ENCODE measurements at regions not wholly inside any gene's neighbourhood (a gene's known extent, or its start where the extent isn't known, plus 50 kb on each side); places are given as distances from the start of the nearest gene placed in this dataset.
"Not testable (repeated sequence)": the region's sequence is repeated elsewhere in the genome, so short reads cannot be mapped to it uniquely, and the experiment has no call there.

DNA sequence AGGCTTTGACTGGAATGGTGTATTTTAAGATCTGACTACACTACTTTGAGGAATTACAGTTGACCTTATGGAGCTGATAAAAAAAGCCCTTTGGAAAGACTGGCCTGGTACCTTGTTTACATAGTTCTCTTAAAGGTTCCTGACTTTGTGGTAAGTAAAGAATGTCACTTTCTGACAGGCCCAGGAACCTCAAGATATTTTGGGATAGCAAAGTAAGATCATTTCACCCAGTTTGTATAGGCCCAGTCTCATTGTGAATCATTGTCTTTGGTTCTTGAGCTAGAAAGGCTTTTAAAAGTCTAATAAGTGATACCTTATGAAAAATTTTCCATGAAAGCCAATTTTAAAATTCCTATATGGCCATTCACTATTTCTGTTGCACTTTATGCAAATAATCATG lies 316.3 kb upstream of the LRRTM4 start:
- no peaks in the 10 kb centered on the region for H3K4me1 ChIP-seq (ENCODE audit: insufficient read depth, low read length)
- H3K9me3 ChIP-seq (ENCODE audit: insufficient read depth, low read depth, low read length) = peaks cover 45% of the 10 kb centered on the region
- H3K36me3 ChIP-seq (ENCODE audit: insufficient read depth, low read length) = peaks cover 4% of the 10 kb centered on the region; the same call in 1 of the 2 replicates
- no peak overlapping the region for H3K4me3 ChIP-seq (ENCODE audit: low read length)
- H3K27ac ChIP-seq (ENCODE audit: low read depth, low read length) = no peak overlapping the region
- no peak overlapping the region for H3K9ac ChIP-seq (ENCODE audit: low read depth, low read length)
- H3K27me3 ChIP-seq (ENCODE audit: insufficient read depth, low read length) = no peaks in the 10 kb centered on the region

DNA sequence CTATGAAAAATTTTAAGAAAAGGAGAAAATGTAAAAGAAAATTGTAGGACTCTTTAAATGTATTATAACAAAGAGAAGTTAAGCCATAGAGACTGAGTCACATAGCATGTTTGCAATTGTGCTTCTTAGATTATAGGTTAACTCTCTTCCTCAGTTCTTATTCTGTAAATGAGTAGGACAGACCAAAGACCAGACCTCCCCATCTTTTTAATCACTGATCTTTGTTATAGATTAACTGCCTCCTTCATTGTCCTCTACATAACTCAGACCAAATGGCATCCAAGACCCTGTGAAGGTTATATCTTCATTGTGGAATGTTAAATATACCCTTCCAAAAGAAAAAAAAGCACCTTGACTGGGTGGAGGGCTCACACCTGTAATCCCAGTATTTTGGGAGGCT lies 316.9 kb upstream of the LRRTM4 start:
- no peak overlapping the region for H3K27ac ChIP-seq (ENCODE audit: low read depth, low read length)
- no peaks in the 10 kb centered on the region for H3K4me1 ChIP-seq (ENCODE audit: insufficient read depth, low read length)
- H3K9ac ChIP-seq (ENCODE audit: low read depth, low read length) = no peak overlapping the region
- no peaks in the 10 kb centered on the region for H3K27me3 ChIP-seq (ENCODE audit: insufficient read depth, low read length)
- H3K9me3 ChIP-seq (ENCODE audit: insufficient read depth, low read depth, low read length) = peaks cover 39% of the 10 kb centered on the region
- no peak overlapping the region for H3K4me3 ChIP-seq (ENCODE audit: low read length)
- H3K36me3 ChIP-seq (ENCODE audit: insufficient read depth, low read length) = peaks cover 4% of the 10 kb centered on the region; the same call in 1 of the 2 replicates

DNA sequence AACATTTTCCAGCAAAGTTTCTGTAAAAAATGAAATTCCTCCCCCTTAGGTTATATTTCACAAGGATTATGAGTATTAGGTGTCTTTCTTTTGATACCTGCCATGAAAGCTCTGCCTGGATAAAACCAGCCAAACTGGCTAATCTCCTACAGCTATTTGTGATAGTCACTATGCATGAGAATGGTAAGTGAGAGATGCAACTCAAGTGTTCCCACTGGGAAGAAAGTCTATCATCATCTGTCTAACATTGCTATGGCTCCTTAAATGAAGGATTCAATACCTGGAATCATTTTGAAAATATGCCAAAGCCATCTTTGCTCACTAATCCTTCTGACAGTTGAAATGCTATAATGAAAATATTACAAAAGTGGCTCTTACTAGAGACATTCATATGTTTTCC lies 339.9 kb upstream of the LRRTM4 start:
- Histone ChIP-seq H3K4me1 (ENCODE audit: insufficient read depth, low read length) (peaks cover 14% of the 10 kb centered on the region), H3K36me3 (ENCODE audit: insufficient read depth, low read length) (no peaks in the 10 kb centered on the region), H3K27me3 (ENCODE audit: insufficient read depth, low read length) (no peaks in the 10 kb centered on the region), H3K27ac (ENCODE audit: low read depth, low read length) (no peak overlapping the region), H3K9me3 (ENCODE audit: insufficient read depth, low read depth, low read length) (peaks cover 13% of the 10 kb centered on the region), H3K9ac (ENCODE audit: low read depth, low read length) (no peak overlapping the region), H3K4me3 (ENCODE audit: low read length) (no peak overlapping the region)

DNA sequence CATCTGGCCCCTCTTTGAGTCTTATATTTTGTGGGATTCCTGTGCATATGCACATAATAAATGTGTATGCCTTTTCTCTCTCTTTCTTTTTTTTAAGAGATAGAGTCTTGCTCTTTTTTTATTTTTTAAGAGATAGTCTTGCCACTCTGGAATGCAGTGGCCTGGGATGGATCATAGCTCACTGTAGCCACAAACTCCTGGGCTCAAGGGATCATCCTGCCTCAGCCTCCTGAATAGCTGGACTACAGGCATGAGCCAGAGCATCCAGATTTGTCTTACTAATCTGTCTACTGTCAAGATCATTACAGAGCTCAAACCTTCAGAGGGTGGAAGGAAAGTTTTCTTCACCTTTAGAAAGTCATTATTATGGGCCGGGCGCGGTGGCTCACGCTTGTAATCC lies 342.2 kb upstream of the LRRTM4 start:
- Histone ChIP-seq H3K9ac (ENCODE audit: low read depth, low read length) (no peak overlapping the region), H3K4me1 (ENCODE audit: insufficient read depth, low read length) (peaks cover 14% of the 10 kb centered on the region), H3K27me3 (ENCODE audit: insufficient read depth, low read length) (no peaks in the 10 kb centered on the region), H3K27ac (ENCODE audit: low read depth, low read length) (no peak overlapping the region), H3K4me3 (ENCODE audit: low read length) (no peak overlapping the region), H3K36me3 (ENCODE audit: insufficient read depth, low read length) (no peaks in the 10 kb centered on the region), H3K9me3 (ENCODE audit: insufficient read depth, low read depth, low read length) (no peaks in the 10 kb centered on the region)
- 95% methylated on average over 4 of the region's 4 CpGs for WGBS

DNA sequence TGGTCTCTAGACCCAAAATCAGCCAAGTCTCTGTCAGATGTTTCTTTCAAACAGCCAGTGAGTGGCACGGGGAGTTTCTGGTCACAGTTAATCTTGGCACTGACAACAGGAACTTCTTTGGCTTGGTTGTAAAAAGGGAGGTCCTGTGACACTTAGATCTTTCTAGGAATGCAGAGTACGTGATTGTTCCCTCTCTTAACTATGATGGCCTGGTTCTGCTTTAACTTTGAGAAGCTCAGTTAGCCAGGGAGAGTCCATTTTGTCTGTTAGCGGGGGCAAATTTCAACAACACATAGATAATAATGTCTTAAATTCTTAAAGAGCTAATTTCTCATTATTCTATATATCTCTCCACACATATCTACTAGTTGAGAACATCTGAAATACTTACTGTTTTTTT lies 344.5 kb upstream of the LRRTM4 start:
- H3K4me1 ChIP-seq (ENCODE audit: insufficient read depth, low read length) = peaks cover 10% of the 10 kb centered on the region
- WGBS = 96% methylated on average over 3 of the region's 3 CpGs

DNA sequence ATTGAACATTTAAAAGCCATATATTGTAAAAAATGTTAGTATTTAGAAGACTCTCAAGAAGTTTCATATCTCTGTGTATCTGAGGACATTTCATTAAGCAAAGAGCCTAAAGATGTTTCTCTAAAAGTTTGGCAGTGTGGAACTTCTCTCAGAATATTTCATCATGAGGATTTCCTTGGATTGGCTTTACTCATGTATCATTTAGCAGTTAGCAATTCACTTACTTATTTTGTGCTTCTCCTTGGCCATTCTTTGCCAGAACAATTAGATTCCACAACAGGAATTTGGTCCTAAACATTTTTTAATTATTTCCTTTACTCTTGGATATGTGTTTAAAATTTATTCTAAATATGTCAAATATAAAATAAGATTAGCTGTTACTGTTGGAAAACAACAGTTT lies 345.0 kb upstream of the LRRTM4 start:
- Histone ChIP-seq H3K4me1 (ENCODE audit: insufficient read depth, low read length) (peaks cover 7% of the 10 kb centered on the region), H3K4me3 (ENCODE audit: low read length) (no peak overlapping the region), H3K9ac (ENCODE audit: low read depth, low read length) (no peak overlapping the region), H3K27ac (ENCODE audit: low read depth, low read length) (no peak overlapping the region), H3K27me3 (ENCODE audit: insufficient read depth, low read length) (no peaks in the 10 kb centered on the region), H3K36me3 (ENCODE audit: insufficient read depth, low read length) (no peaks in the 10 kb centered on the region), H3K9me3 (ENCODE audit: insufficient read depth, low read depth, low read length) (no peaks in the 10 kb centered on the region)

More for the DNA sequence above, 344.5 kb upstream of the LRRTM4 start:
- no peak overlapping the region for H3K9ac ChIP-seq (ENCODE audit: low read depth, low read length)
- H3K27me3 ChIP-seq (ENCODE audit: insufficient read depth, low read length) = no peaks in the 10 kb centered on the region
- no peak overlapping the region for H3K27ac ChIP-seq (ENCODE audit: low read depth, low read length)
- no peak overlapping the region for H3K4me3 ChIP-seq (ENCODE audit: low read length)
- no peaks in the 10 kb centered on the region for H3K36me3 ChIP-seq (ENCODE audit: insufficient read depth, low read length)
- H3K9me3 ChIP-seq (ENCODE audit: insufficient read depth, low read depth, low read length) = no peaks in the 10 kb centered on the region

DNA sequence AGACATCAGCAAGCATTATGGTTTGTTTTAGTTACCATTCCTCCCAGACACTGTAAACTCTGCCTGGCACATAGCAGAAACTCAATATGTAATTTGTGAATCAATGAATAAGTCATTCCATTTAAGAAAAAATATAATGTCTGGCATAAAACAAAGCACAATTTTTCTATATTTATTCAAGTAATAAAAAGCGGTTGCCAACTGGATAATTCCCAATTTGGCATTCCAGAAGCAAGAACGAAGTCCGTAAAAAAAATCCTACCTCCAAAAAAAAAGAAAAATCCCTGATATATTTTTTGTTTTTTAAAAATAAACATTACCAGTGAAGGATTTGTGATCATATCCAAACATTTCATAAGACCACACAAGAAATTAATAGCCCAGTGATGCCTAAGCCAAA lies 351.3 kb upstream of the LRRTM4 start:
- no peaks in the 10 kb centered on the region for H3K27me3 ChIP-seq (ENCODE audit: insufficient read depth, low read length)
- WGBS = no CpG with 5 or more reads among the region's 3 CpGs
- H3K4me1 ChIP-seq (ENCODE audit: insufficient read depth, low read length) = no peaks in the 10 kb centered on the region
- no peaks in the 10 kb centered on the region for H3K9me3 ChIP-seq (ENCODE audit: insufficient read depth, low read depth, low read length)
- H3K4me3 ChIP-seq (ENCODE audit: low read length) = no peak overlapping the region
- H3K27ac ChIP-seq (ENCODE audit: low read depth, low read length) = no peak overlapping the region
- H3K9ac ChIP-seq (ENCODE audit: low read depth, low read length) = no peak overlapping the region
- H3K36me3 ChIP-seq (ENCODE audit: insufficient read depth, low read length) = no peaks in the 10 kb centered on the region

DNA sequence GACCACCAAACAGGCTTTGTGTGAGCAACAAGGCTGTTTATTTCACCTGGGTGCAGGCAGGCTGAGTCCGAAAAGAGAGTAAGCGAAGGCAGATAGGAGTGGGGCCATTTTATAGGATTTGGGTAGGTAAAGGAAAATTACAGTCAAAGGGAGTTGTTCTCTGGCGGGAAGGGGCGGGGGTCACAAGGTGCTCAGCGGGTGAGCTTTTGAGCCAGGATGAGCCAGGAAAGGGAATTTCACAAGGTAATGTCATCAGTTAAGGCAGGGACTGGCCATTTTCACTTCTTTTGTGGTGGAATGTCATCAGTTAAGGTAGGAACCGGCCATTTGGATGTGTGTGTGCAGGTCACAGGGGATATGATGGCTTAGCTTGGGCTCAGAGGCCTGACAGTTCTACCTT lies 378.0 kb upstream of the LRRTM4 start:
- H3K9me3 ChIP-seq (ENCODE audit: insufficient read depth, low read depth, low read length); H3K27ac ChIP-seq (ENCODE audit: low read depth, low read length); H3K4me3 ChIP-seq (ENCODE audit: low read length); H3K9ac ChIP-seq (ENCODE audit: low read depth, low read length); H3K4me1 ChIP-seq (ENCODE audit: insufficient read depth, low read length); H3K36me3 ChIP-seq (ENCODE audit: insufficient read depth, low read length); H3K27me3 ChIP-seq (ENCODE audit: insufficient read depth, low read length): not testable (repeated sequence)
- 78% methylated on average over 6 of the region's 6 CpGs for WGBS

DNA sequence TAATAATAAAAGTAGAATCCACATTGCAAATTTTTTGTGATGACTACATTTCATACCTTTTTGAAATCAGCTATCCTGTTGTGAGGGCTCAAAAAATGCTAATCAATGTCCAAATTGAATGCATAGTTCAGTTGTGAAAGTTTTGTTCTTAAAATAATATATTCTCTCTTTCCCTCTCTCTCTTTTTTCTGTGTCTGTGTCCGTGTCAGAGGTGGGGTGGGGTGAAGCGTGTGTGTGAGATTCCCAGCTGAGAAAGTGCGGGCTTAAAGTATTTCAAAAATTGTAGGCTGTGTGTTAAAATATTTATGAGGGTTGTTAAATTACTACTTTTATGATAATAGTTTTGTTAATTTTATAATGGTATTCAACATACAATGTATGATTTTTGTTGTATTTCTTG lies 388.0 kb upstream of the LRRTM4 start:
- Histone ChIP-seq H3K27ac (ENCODE audit: low read depth, low read length) (no peak overlapping the region), H3K9ac (ENCODE audit: low read depth, low read length) (no peak overlapping the region), H3K27me3 (ENCODE audit: insufficient read depth, low read length) (no peaks in the 10 kb centered on the region), H3K36me3 (ENCODE audit: insufficient read depth, low read length) (no peaks in the 10 kb centered on the region), H3K4me3 (ENCODE audit: low read length) (no peak overlapping the region), H3K9me3 (ENCODE audit: insufficient read depth, low read depth, low read length) (peaks cover 12% of the 10 kb centered on the region; the same call in 1 of the 2 replicates), H3K4me1 (ENCODE audit: insufficient read depth, low read length) (no peaks in the 10 kb centered on the region)
- whole genome bisulfite sequencing = 100% methylated on average over 1 of the region's 3 CpGs

DNA sequence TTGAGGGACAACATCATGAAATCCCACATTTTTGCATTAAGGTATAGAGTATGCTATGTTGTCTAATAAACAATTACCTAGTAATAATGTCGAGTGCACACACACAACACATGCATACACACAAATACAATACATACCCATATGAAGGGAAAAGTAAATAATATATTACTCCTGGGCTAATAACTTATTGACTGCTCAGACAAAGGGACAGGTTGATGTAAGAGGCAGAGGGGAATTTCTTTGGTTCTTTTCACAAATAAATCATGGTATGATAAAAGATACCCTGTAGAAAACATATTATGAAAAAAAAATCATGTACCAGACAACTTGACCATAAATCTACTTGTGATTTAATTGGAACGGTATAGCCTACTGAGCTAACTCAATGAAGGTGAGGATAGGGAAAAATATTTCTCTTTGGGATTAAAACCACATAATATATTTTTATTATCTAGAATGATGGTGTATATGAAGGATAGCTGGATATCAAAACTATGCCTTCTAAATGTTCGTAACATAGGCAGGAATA lies 398.7 kb upstream of the LRRTM4 start:
- H3K4me3 ChIP-seq (ENCODE audit: low read length) = no peak overlapping the region
- no peaks in the 10 kb centered on the region for H3K36me3 ChIP-seq (ENCODE audit: insufficient read depth, low read length)
- no peaks in the 10 kb centered on the region for H3K27me3 ChIP-seq (ENCODE audit: insufficient read depth, low read length)
- no peaks in the 10 kb centered on the region for H3K9me3 ChIP-seq (ENCODE audit: insufficient read depth, low read depth, low read length)
- no peaks in the 10 kb centered on the region for H3K4me1 ChIP-seq (ENCODE audit: insufficient read depth, low read length)
- no peak overlapping the region for H3K27ac ChIP-seq (ENCODE audit: low read depth, low read length)
- 100% methylated on average over 1 of the region's 3 CpGs for WGBS
- H3K9ac ChIP-seq (ENCODE audit: low read depth, low read length) = no peak overlapping the region

DNA sequence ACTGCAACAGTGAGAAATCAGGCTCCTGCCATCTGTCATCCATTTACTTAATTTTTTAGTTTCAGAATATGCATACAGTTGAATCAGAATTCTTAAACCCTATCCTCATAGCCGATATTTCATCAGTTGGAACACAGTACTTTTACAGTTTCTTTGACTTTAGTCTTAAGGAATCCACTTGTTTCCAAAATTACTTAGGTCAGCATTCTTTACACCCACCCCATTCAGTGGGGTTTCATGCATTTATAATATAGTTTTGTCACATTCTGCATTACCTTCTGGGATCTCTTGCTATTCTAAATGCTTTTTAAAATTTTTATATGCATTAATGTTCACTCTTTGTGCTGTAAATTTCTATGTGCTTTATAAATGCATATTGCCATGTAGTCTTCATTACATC lies 400.4 kb upstream of the LRRTM4 start:
- no peak overlapping the region for H3K9ac ChIP-seq (ENCODE audit: low read depth, low read length)
- no peaks in the 10 kb centered on the region for H3K4me1 ChIP-seq (ENCODE audit: insufficient read depth, low read length)
- no peak overlapping the region for H3K27ac ChIP-seq (ENCODE audit: low read depth, low read length)
- no peaks in the 10 kb centered on the region for H3K9me3 ChIP-seq (ENCODE audit: insufficient read depth, low read depth, low read length)
- no peaks in the 10 kb centered on the region for H3K27me3 ChIP-seq (ENCODE audit: insufficient read depth, low read length)
- H3K4me3 ChIP-seq (ENCODE audit: low read length) = no peak overlapping the region
- H3K36me3 ChIP-seq (ENCODE audit: insufficient read depth, low read length) = no peaks in the 10 kb centered on the region
- 94% methylated on average over 1 of the region's 1 CpG for WGBS

DNA sequence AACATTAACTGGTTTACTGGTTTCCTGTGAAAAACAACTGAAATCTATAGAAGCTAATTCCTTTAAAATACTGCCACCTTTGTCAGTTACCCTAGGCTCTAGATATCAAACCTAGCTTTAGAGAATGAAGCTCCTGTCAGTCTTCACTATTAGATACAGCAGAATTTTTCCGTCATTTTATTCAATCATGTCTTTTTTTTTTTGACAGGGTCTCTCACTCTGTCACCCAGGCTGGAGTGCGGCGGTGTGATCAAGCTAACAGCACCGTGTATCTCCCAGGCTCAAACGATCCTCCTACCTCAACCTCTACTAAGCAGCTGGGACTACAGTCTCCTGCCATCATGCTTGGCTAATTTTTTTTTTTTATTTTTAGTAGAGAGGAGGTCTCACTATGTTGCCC lies 415.2 kb upstream of the LRRTM4 start:
- no peak overlapping the region for H3K4me3 ChIP-seq (ENCODE audit: low read length)
- no peaks in the 10 kb centered on the region for H3K27me3 ChIP-seq (ENCODE audit: insufficient read depth, low read length)
- no peaks in the 10 kb centered on the region for H3K4me1 ChIP-seq (ENCODE audit: insufficient read depth, low read length)
- H3K27ac ChIP-seq (ENCODE audit: low read depth, low read length) = no peak overlapping the region
- no peak overlapping the region for H3K9ac ChIP-seq (ENCODE audit: low read depth, low read length)
- 95% methylated on average over 5 of the region's 5 CpGs for WGBS
- no peaks in the 10 kb centered on the region for H3K36me3 ChIP-seq (ENCODE audit: insufficient read depth, low read length)
- no peaks in the 10 kb centered on the region for H3K9me3 ChIP-seq (ENCODE audit: insufficient read depth, low read depth, low read length)

All from HUES64 (cell line).